Gastrocnemius medialis (tissue), 4 donors: ENCODE measurements at regions not wholly inside any gene's neighbourhood (a gene's known extent, or its start where the extent isn't known, plus 50 kb on each side); places are given as distances from the start of the nearest gene placed in this dataset.

Source experiments
- POLR2A ChIP-seq, 2 donors: fragments of 450-650 bp; IDR thresholded peaks; one replicate each; pipeline ENCODE4 v1.6.1; 2017; ENCODE audit warnings: antibody characterized with exemption in 2 of 2, mild to moderate bottlenecking in 2 of 2, moderate library complexity in 2 of 2
- TF ChIP-seq, protein P1 (sequence below), 5 experiments: fragments of 450-650 bp in 3 of 5; fragments of 200-600 bp in 2 of 5; sonication (generic) in 2 of 5; IDR thresholded peaks in 4 of 5; conservative IDR thresholded peaks in 1 of 5; 1 replicate in 4 of 5; 2 replicates in 1 of 5; pipeline ENCODE4 v1.5.1; 2016 to 2019; ENCODE audit warnings: antibody characterized with exemption in 5 of 5, mild to moderate bottlenecking in 3 of 5, moderate library complexity in 3 of 5

DNA sequence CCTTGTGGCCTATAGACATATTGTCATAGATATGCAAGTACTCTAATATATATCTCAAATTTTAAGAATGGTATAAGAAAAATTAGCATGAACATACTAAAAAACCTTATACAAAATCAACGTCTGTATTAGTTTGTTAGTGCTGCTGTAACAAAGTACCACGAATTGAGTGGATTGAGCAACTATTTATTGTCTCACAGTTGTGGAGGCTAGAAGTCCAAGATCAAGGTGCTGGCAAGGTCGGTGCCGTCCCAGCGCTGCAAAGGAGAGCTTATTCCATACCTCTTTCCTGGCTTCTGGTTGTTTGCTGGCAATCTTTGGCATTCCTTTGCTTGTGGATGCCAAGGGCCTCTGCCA, 317.6 kb upstream of the FERMT1 start:
- TF ChIP-seq, protein P1, sequence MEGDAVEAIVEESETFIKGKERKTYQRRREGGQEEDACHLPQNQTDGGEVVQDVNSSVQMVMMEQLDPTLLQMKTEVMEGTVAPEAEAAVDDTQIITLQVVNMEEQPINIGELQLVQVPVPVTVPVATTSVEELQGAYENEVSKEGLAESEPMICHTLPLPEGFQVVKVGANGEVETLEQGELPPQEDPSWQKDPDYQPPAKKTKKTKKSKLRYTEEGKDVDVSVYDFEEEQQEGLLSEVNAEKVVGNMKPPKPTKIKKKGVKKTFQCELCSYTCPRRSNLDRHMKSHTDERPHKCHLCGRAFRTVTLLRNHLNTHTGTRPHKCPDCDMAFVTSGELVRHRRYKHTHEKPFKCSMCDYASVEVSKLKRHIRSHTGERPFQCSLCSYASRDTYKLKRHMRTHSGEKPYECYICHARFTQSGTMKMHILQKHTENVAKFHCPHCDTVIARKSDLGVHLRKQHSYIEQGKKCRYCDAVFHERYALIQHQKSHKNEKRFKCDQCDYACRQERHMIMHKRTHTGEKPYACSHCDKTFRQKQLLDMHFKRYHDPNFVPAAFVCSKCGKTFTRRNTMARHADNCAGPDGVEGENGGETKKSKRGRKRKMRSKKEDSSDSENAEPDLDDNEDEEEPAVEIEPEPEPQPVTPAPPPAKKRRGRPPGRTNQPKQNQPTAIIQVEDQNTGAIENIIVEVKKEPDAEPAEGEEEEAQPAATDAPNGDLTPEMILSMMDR (IDR thresholded peaks at IDR 0.05 in 4 of 5, conservative IDR thresholded peaks at IDR 0.05 in 1 of 5), result no peak
- TF ChIP-seq POLR2A (IDR thresholded peaks at IDR 0.05), result no peak
